ENCODE measurements at regions not wholly inside any gene's neighbourhood (a gene's known extent, or its start where the extent isn't known, plus 50 kb on each side); places are given as distances from the start of the nearest gene placed in this dataset.

GRCh38 chr4:111208970-111209369 is 586.1 kb upstream of the PITX2 start:
- Histone ChIP-seq H3K36me3 (no peaks in the 10 kb centered on the region), H3K27ac (no peak overlapping the region), H3K9me3 (no peaks in the 10 kb centered on the region), H3K4me1 (no peaks in the 10 kb centered on the region), H3K4me3 (no peak overlapping the region), H3K27me3 (no peaks in the 10 kb centered on the region)
- intact Hi-C loops (cut with DNase I): no loop called here
- ATAC-seq: no peak
- WGBS, 2 donors: 42 to 44% methylated on average over 6 of the region's 6 CpGs
- no peak for TF ChIP-seq CTCF (IDR thresholded peaks at IDR 0.05)
- DNase-seq: no peak

GRCh38 chr4:111209706-111210105 is 586.8 kb upstream of the PITX2 start:
- Histone ChIP-seq H3K4me3 (no peak overlapping the region), H3K27ac (no peak overlapping the region), H3K27me3 (no peaks in the 10 kb centered on the region), H3K4me1 (no peaks in the 10 kb centered on the region), H3K36me3 (no peaks in the 10 kb centered on the region), H3K9me3 (no peaks in the 10 kb centered on the region)
- DNase-seq (no peak), ATAC-seq (no peak)
- 41 to 67% methylated on average over 2 of the region's 2 CpGs for WGBS, 2 donors
- no peak for TF ChIP-seq CTCF (IDR thresholded peaks at IDR 0.05)
- intact Hi-C loops (cut with DNase I): no loop called here

- H3K27ac ChIP-seq: no peak overlapping the region
- no peaks in the 10 kb centered on the region for H3K36me3 ChIP-seq
- no peaks in the 10 kb centered on the region for H3K9me3 ChIP-seq
- no peaks in the 10 kb centered on the region for H3K27me3 ChIP-seq
- ATAC-seq (no peak), DNase-seq (no peak)
- intact Hi-C loops (cut with DNase I): no loop called here
- no peaks in the 10 kb centered on the region for H3K4me1 ChIP-seq
- WGBS, 2 donors: 47 to 62% methylated on average over 7 of the region's 7 CpGs
- TF ChIP-seq CTCF (IDR thresholded peaks at IDR 0.05): no peak
- H3K4me3 ChIP-seq: no peak overlapping the region
Observed at GRCh38 chr4:111210595-111210994, 587.7 kb upstream of the PITX2 start.

- Histone ChIP-seq H3K27me3 (no peaks in the 10 kb centered on the region), H3K4me1 (no peaks in the 10 kb centered on the region), H3K9me3 (no peaks in the 10 kb centered on the region), H3K36me3 (no peaks in the 10 kb centered on the region), H3K27ac (no peak overlapping the region), H3K4me3 (no peak overlapping the region)
- WGBS, 2 donors: 79 to 82% methylated on average over 4 of the region's 4 CpGs
- ATAC-seq: no peak
- no peak for DNase-seq
- intact Hi-C loops (cut with DNase I): no loop called here
- TF ChIP-seq CTCF (IDR thresholded peaks at IDR 0.05): no peak
Observed at GRCh38 chr4:111213531-111213930, 590.7 kb upstream of the PITX2 start.

GRCh38 chr4:111214371-111214770 is 591.5 kb upstream of the PITX2 start:
- ATAC-seq: no peak
- no peak overlapping the region for H3K4me3 ChIP-seq
- no peaks in the 10 kb centered on the region for H3K9me3 ChIP-seq
- WGBS, 2 donors: 60 to 69% methylated on average over 1 of the region's 1 CpG
- H3K36me3 ChIP-seq: no peaks in the 10 kb centered on the region
- no peaks in the 10 kb centered on the region for H3K4me1 ChIP-seq
- intact Hi-C loops (cut with DNase I): no loop called here
- no peak for DNase-seq
- no peaks in the 10 kb centered on the region for H3K27me3 ChIP-seq
- H3K27ac ChIP-seq: no peak overlapping the region
- TF ChIP-seq CTCF (IDR thresholded peaks at IDR 0.05): no peak
